CD14-positive monocyte (primary cell): ENCODE measurements at regions not wholly inside any gene's neighbourhood (a gene's known extent, or its start where the extent isn't known, plus 50 kb on each side); places are given as distances from the start of the nearest gene placed in this dataset. TPM values are rescaled to one million over a fixed set of nuclear protein-coding genes. Genes with fewer than 3 reads are reported as not detected.

Source experiments
- DNase-seq, 3 donors: peaks; one replicate each; pipeline ENCODE4 v3.0.0-alpha.2; 2011 to 2022
- H2AFZ ChIP-seq: 2 replicates; pipeline ENCODE4 v1.6.0; 2012; ENCODE audit warnings: mild to moderate bottlenecking, low read depth, low read length, inconsistent platforms; ENCODE audit not compliant: insufficient read depth, poor library complexity, severe bottlenecking
- H3K27ac ChIP-seq, 2 donors: 1 replicate in 1 of 2; 2 replicates in 1 of 2; pipeline ENCODE4 v1.5.1; 2012 to 2013; ENCODE audit warnings: low read length in 2 of 2, control low read depth in 1 of 2, inconsistent platforms in 1 of 2, low read depth in 1 of 2, mild to moderate bottlenecking in 1 of 2
- H3K27me3 ChIP-seq, 2 donors: one replicate each; pipeline versions ENCODE4 v1.6.0 to v1.6.1; 2011 to 2013; ENCODE audit warnings: low read length in 2 of 2; ENCODE audit not compliant: control insufficient read depth in 2 of 2, insufficient read depth in 2 of 2
- H3K36me3 ChIP-seq, 2 donors: replicated peaks in 1 of 2; 1 replicate in 1 of 2; 2 replicates in 1 of 2; pipeline versions ENCODE4 v1.5.1 to v1.6.1; 2012 to 2013; ENCODE audit warnings: low read length in 2 of 2, control low read depth in 1 of 2, inconsistent platforms in 1 of 2, mild to moderate bottlenecking in 1 of 2; ENCODE audit not compliant: insufficient read depth in 2 of 2, control insufficient read depth in 1 of 2
- H3K4me1 ChIP-seq, 2 donors: 1 replicate in 1 of 2; 2 replicates in 1 of 2; pipeline versions ENCODE4 v1.5.1 to v1.6.1; 2012 to 2013; ENCODE audit warnings: low read length in 2 of 2, control low read depth in 1 of 2, inconsistent platforms in 1 of 2, mild to moderate bottlenecking in 1 of 2, moderate library complexity in 1 of 2; ENCODE audit not compliant: insufficient read depth in 2 of 2, control insufficient read depth in 1 of 2
- H3K4me2 ChIP-seq: replicated peaks from 2 replicates; pipeline ENCODE3; 2012; ENCODE audit warnings: low read length, moderate library complexity, mild to moderate bottlenecking; ENCODE audit not compliant: poor library complexity, severe bottlenecking; ENCODE audit errors: extremely low read depth
- H3K4me3 ChIP-seq, 3 experiments: fragments of 200-600 bp in 1 of 3; sonication (generic) in 1 of 3; replicated peaks in 1 of 3; 1 replicate in 2 of 3; 2 replicates in 1 of 3; pipeline ENCODE4 v1.5.1; 2011 to 2013; ENCODE audit warnings: low read length in 3 of 3, mild to moderate bottlenecking in 3 of 3, control low read depth in 2 of 3, low read depth in 2 of 3, inconsistent platforms in 1 of 3, moderate library complexity in 1 of 3
- H3K79me2 ChIP-seq: 2 replicates; pipeline ENCODE4 v1.6.0; 2012; ENCODE audit warnings: mild to moderate bottlenecking, control low read depth, inconsistent platforms, low read length, moderate library complexity; ENCODE audit not compliant: insufficient read depth
- H3K9ac ChIP-seq: 2 replicates; pipeline ENCODE4 v1.6.0; 2017; ENCODE audit warnings: low read length, mild to moderate bottlenecking; ENCODE audit not compliant: insufficient read depth, poor library complexity, severe bottlenecking
- H3K9me3 ChIP-seq, 2 donors: replicated peaks in 1 of 2; 1 replicate in 1 of 2; 2 replicates in 1 of 2; pipeline versions ENCODE4 v1.5.1 to v1.6.1; 2012 to 2013; ENCODE audit warnings: low read length in 2 of 2, control low read depth in 1 of 2; ENCODE audit not compliant: control insufficient read depth in 1 of 2, insufficient read depth in 1 of 2
- H4K20me1 ChIP-seq: 2 replicates; pipeline ENCODE4 v1.6.0; 2012; ENCODE audit warnings: mild to moderate bottlenecking, low read length, control low read depth, moderate library complexity; ENCODE audit not compliant: insufficient read depth
- H3K27ac Mint-ChIP-seq, 7 donors: one replicate each; pipeline ENCODE4 v1.8.0; 2020; ENCODE audit warnings: mild to moderate bottlenecking in 7 of 7, mixed read lengths in 7 of 7, moderate library complexity in 6 of 7, inconsistent platforms in 2 of 7
- H3K27me3 Mint-ChIP-seq, 3 donors: one replicate each; pipeline ENCODE4 v1.8.0; 2021 to 2022; ENCODE audit warnings: low read depth in 3 of 3, mild to moderate bottlenecking in 3 of 3, mixed read lengths in 3 of 3, moderate library complexity in 3 of 3, inconsistent platforms in 1 of 3
- H3K36me3 Mint-ChIP-seq, 2 donors: one replicate each; pipeline ENCODE4 v1.8.0; 2020; ENCODE audit warnings: mixed read lengths in 2 of 2, inconsistent platforms in 1 of 2, mild to moderate bottlenecking in 1 of 2
- H3K4me1 Mint-ChIP-seq: one replicate; pipeline ENCODE4 v1.8.0; 2020; ENCODE audit warnings: mild to moderate bottlenecking, mixed read lengths
- H3K4me3 Mint-ChIP-seq, 2 donors: one replicate each; pipeline ENCODE4 v1.8.0; 2020; ENCODE audit warnings: mild to moderate bottlenecking in 2 of 2, mixed read lengths in 2 of 2, moderate library complexity in 1 of 2
- H3K9me3 Mint-ChIP-seq, 7 donors: one replicate each; pipeline ENCODE4 v1.8.0; 2020 to 2022; ENCODE audit warnings: mixed read lengths in 7 of 7, mild to moderate bottlenecking in 6 of 7, moderate library complexity in 6 of 7, inconsistent platforms in 2 of 7
- CTCF ChIP-seq: fragments of 200-600 bp; IDR thresholded peaks from one replicate; pipeline ENCODE4 v1.8.0; 2022; ENCODE audit warnings: antibody characterized with exemption, mild to moderate bottlenecking
- WGBS: methylation state at CpG from one replicate; pipeline ENCODE4 v1.1.5; 2013; ENCODE audit warnings: missing lambda C conversion rate; ENCODE audit not compliant: insufficient coverage; 5-methylcytosine and 5-hydroxymethylcytosine counted together
- intact Hi-C, 2 donors: fragments of 100-400 bp; cut with micrococcal nuclease; formaldehyde crosslinking; loops; one replicate each; pipeline versions ENCODE4 v1.15.0 to v1.15.1; 2023
- small RNA-seq: library from RNA; depleted of rRNA; stranded (forward); fragments of <200 nt; gene quantifications from one replicate; pipeline ENCODE3, GENCODE V24; 2012; ENCODE audit warnings: low read depth; ENCODE audit not compliant: insufficient read length

GRCh38 chr5:73994963-73995362 lies 369.0 kb downstream of the ARHGEF28 start:
- Histone ChIP-seq H3K79me2 (no peaks in the 10 kb centered on the region), H3K9me3 (no peaks in the 10 kb centered on the region), H3K4me2 (no peak overlapping the region), H4K20me1 (no peaks in the 10 kb centered on the region), H3K9ac (no peak overlapping the region), H3K36me3 (no peaks in the 10 kb centered on the region), H3K27me3 (no peaks in the 10 kb centered on the region), H2AFZ (no peak overlapping the region), H3K4me1 (no peaks in the 10 kb centered on the region), H3K4me3 (no peak overlapping the region), H3K27ac (no peak overlapping the region)
- H3K27ac Mint-ChIP-seq, result no peak overlapping the region
- 100% methylated on average over 1 of the region's 2 CpGs for WGBS
- DNase-seq, result no peak
- no peak overlapping the region for H3K4me3 Mint-ChIP-seq
- H3K4me1 Mint-ChIP-seq, result no peaks in the 10 kb centered on the region
- TF ChIP-seq CTCF, result no peak
- intact Hi-C loops, result no loop called here
- H3K27me3 Mint-ChIP-seq, result peaks cover 3 to 15% (median 6%) of the 10 kb centered on the region in 3 donors
- peaks cover 0 to 12% (median 8%) of the 10 kb centered on the region in 7 donors for H3K9me3 Mint-ChIP-seq
- H3K36me3 Mint-ChIP-seq, result no peaks in the 10 kb centered on the region

Small RNA genes in the stretch of these regions (small RNA-seq; reads per million reads assigned to genes)
- gene RN7SL814P, result not detected
